Mesothelial cell of epicardium (in vitro differentiated cells): ENCODE measurements at regions not wholly inside any gene's neighbourhood (a gene's known extent, or its start where the extent isn't known, plus 50 kb on each side); places are given as distances from the start of the nearest gene placed in this dataset.

Source experiments
- DNase-seq, 2 experiments: peaks; one replicate each; pipeline ENCODE4 v3.0.0; 2021; ENCODE audit warnings: low spot score in 2 of 2; ENCODE audit not compliant: unreplicated experiment in 2 of 2
- H3K27ac Mint-ChIP-seq: 2 replicates; pipeline ENCODE4 v1.8.0; 2021; ENCODE audit warnings: mixed read lengths
- H3K27me3 Mint-ChIP-seq: 2 replicates; pipeline ENCODE4 v1.8.0; 2021; ENCODE audit warnings: low read depth, mixed read lengths
- H3K36me3 Mint-ChIP-seq: 2 replicates; pipeline ENCODE4 v1.8.0; 2021; ENCODE audit warnings: mixed read lengths
- H3K4me1 Mint-ChIP-seq: 2 replicates; pipeline ENCODE4 v1.8.0; 2021; ENCODE audit warnings: mixed read lengths
- H3K4me3 Mint-ChIP-seq: 2 replicates; pipeline ENCODE4 v1.8.0; 2021; ENCODE audit warnings: mild to moderate bottlenecking, moderate library complexity, mixed read lengths
- H3K9me3 Mint-ChIP-seq: 2 replicates; pipeline ENCODE4 v1.8.0; 2021; ENCODE audit warnings: mixed read lengths
- TF ChIP-seq, protein P1 (sequence below): fragments of 200-600 bp; sonication (generic); IDR thresholded peaks from one replicate; pipeline ENCODE4 v1.5.0; 2021; ENCODE audit warnings: antibody characterized with exemption; ENCODE audit not compliant: unreplicated experiment

DNA sequence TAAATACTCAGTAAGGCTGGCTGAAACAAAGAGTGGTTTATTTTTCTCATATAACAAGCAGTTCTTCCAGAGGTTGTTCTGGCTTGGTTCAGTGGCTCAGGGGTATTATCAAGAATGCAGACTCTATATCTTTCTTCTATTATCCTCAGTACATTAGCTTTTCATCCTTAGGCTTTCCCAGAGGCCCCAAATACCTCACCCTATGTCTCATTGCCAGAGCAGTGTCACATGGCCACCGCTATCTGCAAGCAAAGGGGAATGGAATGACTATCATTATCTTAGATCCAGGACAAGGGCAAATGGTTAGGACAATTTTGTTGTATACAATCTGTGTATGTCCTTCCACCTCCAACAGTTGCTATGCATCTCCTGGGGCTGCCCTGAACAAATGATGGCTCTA is 69.0 kb upstream of the SNX2 start:
- Mint-ChIP-seq H3K36me3 (peaks cover 2% of the 10 kb centered on the region), H3K4me1 (peaks cover 25% of the 10 kb centered on the region), H3K4me3 (no peak overlapping the region), H3K27me3 (no peaks in the 10 kb centered on the region), H3K27ac (peak overlapping the region; percentile 47), H3K9me3 (no peaks in the 10 kb centered on the region)
- TF ChIP-seq, protein P1, sequence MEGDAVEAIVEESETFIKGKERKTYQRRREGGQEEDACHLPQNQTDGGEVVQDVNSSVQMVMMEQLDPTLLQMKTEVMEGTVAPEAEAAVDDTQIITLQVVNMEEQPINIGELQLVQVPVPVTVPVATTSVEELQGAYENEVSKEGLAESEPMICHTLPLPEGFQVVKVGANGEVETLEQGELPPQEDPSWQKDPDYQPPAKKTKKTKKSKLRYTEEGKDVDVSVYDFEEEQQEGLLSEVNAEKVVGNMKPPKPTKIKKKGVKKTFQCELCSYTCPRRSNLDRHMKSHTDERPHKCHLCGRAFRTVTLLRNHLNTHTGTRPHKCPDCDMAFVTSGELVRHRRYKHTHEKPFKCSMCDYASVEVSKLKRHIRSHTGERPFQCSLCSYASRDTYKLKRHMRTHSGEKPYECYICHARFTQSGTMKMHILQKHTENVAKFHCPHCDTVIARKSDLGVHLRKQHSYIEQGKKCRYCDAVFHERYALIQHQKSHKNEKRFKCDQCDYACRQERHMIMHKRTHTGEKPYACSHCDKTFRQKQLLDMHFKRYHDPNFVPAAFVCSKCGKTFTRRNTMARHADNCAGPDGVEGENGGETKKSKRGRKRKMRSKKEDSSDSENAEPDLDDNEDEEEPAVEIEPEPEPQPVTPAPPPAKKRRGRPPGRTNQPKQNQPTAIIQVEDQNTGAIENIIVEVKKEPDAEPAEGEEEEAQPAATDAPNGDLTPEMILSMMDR = no peak
- DNase-seq = no peak

DNA sequence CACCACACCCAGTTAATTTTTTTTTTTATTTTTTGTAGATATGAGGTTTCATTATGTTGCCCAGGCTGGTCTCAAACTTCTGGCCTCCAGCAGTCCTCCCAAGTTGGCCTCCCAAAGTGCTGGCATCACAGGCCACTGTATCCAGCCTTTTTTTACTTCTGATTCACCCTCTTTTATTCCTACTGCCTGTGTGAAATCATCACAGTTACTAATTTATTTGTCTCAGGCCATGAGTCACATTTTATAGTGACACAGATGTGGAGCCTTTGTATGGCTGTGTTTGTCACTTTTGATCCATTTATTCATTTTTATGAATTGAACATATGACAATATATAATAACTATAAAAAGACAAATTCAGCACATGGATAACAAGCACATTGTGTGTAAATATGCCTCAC is 67.1 kb upstream of the SNX2 start:
- Mint-ChIP-seq H3K27me3 (no peaks in the 10 kb centered on the region), H3K27ac (no peak overlapping the region), H3K4me1 (peaks cover 25% of the 10 kb centered on the region), H3K9me3 (no peaks in the 10 kb centered on the region), H3K4me3 (no peak overlapping the region), H3K36me3 (peaks cover 2% of the 10 kb centered on the region)
- TF ChIP-seq, protein P1 = no peak
- no peak for DNase-seq

DNA sequence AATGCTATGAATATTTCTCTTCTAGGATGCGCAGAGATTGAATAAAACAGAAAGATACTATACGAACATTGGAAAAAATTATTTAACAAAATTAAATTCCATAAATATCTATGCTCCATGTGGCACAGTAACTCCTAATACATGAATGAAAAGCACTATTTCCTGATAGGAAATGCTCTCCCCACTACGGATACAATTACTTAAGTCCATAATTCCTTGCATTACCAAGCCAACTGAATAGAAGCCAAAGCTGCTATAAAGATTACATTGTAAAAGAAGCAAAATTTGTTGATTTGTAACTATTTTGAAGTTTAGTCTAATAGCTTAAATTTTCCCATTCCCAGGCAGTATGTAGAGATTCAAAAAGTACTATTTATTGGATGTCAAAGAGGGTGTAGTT is 61.8 kb upstream of the SNX2 start:
- no peak overlapping the region for H3K4me3 Mint-ChIP-seq
- H3K9me3 Mint-ChIP-seq = no peaks in the 10 kb centered on the region
- peaks cover 2% of the 10 kb centered on the region for H3K36me3 Mint-ChIP-seq
- TF ChIP-seq, protein P1 = no peak
- no peak overlapping the region for H3K27ac Mint-ChIP-seq
- no peak for DNase-seq
- H3K27me3 Mint-ChIP-seq = no peaks in the 10 kb centered on the region
- peaks cover 7% of the 10 kb centered on the region for H3K4me1 Mint-ChIP-seq

DNA sequence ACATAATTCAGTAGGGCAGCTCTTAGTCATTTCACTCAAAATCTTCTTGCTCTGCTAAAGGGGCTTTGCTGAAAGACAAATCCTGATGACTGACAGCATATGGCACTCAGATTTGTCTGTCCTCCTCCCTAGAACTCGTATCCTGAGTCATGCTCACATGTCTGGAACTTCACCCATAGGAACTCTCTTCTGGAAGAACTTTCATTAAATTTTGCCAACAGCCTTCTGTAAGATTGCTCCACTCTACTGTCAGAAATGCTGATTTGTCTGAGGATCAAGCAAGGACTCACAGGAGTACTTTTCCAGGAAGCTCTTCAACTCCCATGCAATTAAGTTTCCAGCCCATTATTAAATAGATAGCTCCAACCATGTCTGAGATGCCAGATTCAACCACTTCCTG is 59.8 kb upstream of the SNX2 start:
- Mint-ChIP-seq H3K4me1 (peaks cover 7% of the 10 kb centered on the region), H3K36me3 (no peaks in the 10 kb centered on the region), H3K27me3 (no peaks in the 10 kb centered on the region), H3K27ac (no peak overlapping the region), H3K4me3 (no peak overlapping the region), H3K9me3 (no peaks in the 10 kb centered on the region)
- no peak for DNase-seq
- TF ChIP-seq, protein P1 = no peak

DNA sequence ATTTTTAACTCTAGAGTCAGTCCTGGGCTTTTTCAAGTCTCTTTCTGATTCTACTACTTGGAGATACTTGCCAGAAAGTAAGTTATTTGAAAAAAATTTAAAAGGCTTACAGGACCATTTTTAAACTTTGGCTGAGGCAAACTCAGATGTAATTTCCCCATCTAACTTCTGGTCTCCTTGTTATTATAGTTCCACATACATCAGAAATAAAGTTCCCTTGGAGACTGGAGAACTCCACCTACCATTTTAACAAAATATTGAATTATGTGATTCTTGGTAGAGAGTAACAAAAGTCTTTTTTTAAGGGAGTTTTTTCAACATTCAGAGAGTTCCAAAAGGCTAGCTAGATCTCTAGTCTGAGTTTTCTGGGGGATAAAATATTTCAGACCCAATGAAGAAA is 56.3 kb upstream of the SNX2 start:
- Mint-ChIP-seq H3K4me1 (peaks cover 5% of the 10 kb centered on the region), H3K36me3 (no peaks in the 10 kb centered on the region), H3K9me3 (no peaks in the 10 kb centered on the region), H3K27ac (no peak overlapping the region), H3K4me3 (no peak overlapping the region), H3K27me3 (no peaks in the 10 kb centered on the region)
- no peak for DNase-seq
- TF ChIP-seq, protein P1 = no peak
